GM21390 (cell line): ENCODE measurements at regions not wholly inside any gene's neighbourhood (a gene's known extent, or its start where the extent isn't known, plus 50 kb on each side); places are given as distances from the start of the nearest gene placed in this dataset.

Experiments used
- ATAC-seq: cut with Tn5 transposase; IDR thresholded peaks from one replicate; pipeline ENCODE4 v1.9.1; 2021; ENCODE audit not compliant: unreplicated experiment

DNA sequence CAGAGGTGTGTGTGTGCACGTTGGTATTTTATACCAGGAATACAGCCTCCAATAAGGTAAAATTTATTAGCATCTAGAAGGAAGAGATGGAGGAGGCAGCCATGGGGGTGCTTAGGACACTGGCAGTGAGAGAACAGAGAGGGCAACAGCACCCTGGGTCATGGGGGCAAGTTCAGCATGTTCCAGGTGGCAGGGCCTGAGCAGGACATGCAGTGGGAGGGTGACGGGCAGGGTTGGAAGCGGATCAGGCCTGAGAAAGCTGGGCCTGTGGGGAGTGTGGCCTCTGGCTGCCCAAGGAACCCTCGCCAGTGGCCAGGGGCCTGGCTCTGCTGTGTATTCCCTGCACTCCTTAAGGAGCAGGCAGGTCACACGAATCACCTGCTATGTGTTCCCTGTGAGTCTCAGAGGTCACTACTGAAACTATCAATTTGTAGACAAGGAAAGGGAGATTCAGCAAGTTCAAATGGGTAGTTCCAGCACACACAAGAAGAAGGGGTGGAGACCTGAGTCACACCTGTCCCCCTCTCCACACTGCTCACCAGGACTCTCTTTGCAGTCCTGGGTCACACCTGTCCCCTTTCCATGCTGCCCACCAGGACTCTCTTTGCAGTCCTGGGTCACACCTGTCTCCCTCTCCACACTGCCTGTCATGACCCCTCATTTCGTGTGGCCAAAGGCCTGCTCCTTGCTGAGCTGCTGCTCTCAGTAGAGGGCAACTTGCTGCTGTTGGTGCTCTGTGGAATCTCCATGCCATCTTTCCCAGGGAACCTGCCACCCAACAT, 463.9 kb upstream of the HS6ST1 start:
- ATAC-seq: no peak

DNA sequence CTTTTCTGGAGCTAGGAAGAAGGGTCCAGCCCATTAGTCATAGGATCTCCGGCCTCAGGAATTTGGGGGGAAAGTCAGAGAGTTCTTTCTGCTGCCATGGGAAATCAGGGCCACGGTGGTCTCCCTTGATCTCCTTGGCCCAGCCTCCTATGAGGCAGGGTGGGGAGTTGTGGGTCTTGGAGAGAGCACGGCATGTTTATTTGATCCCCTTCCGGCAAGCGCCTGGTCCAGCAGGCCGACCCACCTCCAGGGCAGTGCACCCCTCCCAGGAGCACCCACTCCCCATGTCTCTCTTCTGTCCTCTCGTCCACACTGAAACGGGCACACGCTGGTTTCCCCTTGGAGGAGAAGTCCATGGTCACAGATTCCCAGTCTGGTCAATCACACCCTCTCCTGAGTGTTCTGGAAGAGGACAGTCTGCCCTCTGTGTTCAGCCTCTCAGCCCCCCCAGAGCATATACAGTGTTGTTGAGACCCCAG, 464.6 kb upstream of the HS6ST1 start:
- ATAC-seq: no peak

DNA sequence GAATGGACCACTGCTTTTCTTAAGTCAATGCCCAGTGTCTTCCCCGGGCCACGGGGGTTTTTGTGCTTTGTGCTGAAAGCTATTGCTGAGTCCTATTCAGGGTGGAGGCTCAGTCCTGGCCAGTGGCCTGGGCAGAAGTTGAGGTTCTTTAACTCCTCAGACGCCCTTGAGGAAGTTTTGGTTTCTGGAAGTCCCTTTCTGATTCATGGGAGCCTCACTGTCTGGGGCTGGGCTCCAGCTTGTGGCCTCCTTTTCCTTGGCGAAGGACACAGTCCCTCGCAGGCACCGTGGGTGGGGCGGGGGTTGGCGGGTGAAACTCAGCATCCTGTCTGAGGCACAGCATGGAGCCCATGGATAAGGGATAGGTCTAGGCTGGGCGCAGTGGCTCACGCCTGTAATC, 465.2 kb upstream of the HS6ST1 start:
- no peak for ATAC-seq

DNA sequence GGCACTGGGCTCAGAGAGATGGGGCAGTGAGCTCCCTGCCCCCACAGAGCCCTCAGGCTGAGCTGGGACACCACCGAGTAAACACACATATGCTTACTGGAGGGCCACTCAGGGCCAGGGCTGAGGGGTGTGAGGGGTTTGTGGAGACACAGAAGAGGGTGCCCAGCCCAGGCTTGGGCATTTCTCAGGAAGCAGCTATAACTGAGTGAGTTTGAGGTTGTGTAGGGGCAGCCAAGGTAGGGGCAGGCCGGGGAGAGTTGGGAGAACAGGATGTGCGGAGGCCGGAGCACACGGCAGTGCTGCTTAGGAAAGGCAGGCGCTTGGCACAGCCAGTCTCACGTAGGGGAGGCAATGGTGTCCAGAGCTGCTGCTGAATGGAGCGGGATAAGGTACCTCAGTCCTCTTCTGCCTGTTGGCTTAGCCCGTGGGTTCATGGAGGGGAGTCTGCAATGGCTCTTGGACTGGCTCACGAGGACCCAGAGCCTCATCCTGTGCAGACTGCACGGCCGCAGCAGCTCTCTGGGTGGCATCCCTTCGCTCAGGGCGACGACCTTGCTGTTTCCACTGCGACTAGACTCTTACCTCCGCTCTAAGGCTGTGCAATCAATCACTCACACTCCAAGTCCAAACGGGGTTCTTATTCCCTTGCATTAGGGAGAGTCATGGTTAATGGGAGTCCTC, 466.1 kb upstream of the HS6ST1 start:
- ATAC-seq: no peak

DNA sequence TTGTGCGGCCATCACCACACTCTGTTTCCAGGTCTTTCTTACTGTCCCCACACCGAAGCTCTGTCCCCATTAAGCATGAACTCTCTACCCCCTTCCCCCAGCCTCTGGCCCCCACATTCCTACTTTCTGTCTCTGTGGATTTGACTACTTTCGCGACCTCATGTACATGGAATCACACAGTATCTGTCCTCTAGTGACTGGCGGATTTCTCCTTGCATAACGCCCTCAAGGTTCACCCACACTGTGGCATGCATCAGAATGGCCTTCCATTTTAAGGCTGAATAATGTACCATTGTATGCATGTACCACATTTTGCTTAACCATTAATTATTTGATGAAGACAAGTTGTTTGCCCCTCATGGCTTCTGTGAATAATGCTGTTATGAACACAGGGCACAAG, 467.6 kb upstream of the HS6ST1 start:
- no peak for ATAC-seq

DNA sequence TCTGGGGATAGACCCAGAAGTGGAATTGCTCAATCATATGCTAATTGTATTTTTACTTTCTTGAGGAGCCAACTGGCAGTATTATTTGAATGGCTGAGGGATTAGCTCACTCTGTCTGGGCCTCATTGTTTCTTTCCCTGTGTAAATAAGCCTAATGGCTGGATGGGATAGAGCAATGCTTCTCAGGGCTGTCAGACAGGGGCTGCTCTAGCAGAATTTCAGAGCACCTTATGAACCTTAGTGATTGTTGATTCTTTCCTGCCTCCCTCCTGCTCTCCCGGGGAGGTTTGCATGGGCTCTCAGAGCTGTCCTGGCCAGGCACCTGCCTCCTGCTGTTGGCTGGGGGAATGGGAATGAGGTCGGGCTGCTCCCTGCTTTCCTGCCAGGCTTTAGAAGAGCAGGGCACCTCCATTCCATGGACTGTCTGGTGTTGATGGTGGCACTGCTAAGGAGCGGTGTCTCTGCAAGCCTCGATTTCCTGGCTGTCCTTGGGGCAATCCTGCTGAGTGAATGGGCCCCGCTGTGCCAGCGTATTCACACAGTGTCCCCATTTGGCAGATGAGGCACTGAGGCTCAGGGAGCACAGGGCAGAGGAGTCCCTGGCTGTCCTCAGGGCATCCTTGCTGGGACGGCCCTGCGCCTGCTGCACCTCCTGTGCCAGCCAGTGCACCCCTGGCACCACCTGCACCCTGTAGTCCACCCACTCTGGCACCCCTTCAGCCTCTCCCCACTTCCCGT, 468.2 kb upstream of the HS6ST1 start:
- ATAC-seq: no peak

DNA sequence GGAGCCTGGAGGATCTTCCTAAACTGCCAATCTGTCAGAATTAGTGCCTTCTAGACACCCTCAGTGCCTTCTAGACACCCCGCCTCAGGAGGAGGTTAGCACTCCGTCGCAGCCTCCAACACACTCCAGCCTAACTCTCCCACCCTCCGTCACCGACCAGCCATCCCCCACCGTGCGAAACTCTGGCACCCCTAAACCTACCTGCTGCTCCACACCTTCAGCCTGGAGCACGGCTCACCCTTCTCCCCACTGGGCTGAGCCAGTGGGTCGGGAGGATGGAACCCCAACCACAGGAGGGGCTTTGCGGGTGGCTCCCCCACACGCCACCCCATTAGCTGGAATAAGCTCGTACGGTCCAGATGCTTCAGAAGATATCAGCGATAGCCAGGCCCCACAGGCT, 468.9 kb upstream of the HS6ST1 start:
- no peak for ATAC-seq

DNA sequence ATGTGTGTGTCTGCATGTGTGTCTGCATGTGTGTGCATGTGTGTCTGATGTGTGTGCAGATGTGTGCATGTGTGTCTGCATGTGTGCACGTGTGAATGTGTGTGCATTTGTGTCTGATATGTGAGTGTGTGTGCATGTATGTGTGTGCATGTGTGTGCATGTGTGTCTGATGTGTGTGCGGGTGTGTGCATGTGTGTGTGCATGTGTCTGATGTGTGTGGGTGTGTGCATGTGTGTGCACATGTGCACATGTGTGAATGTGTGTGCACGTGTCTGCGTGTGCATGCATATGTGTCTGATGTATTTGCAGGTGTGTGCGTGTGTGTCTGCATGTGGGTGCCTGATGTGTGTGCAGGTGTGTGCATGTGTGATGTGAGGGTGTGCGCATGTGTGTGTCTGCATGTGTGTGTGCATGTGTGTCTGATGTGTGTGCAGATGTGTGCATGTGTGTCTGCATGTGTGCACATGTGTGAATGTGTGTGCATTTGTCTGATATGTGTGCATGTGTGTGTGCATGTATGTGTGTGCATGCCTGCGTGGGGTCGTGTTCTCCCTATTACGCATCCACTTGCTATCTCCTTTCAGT, 470.1 kb upstream of the HS6ST1 start:
- no peak for ATAC-seq

DNA sequence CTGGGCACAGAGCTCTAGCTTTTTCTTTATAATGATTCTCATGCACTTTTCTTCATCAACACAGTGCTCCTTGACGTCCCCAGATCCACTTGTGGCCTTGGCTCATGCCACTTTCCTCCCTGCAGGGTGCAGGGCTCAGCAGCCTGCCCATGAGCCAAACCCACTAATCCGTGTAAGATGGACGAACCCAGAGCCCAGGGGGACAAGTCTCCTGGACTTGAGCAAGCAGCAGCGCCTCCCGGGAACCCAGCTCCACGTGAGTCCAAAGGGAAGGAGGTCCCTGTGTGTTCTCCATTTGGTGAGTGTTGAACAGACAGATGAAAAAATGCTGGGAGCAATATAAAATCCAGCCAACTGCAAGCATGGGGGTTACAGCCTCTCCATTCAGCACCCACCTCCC, 470.6 kb upstream of the HS6ST1 start:
- ATAC-seq: no peak

DNA sequence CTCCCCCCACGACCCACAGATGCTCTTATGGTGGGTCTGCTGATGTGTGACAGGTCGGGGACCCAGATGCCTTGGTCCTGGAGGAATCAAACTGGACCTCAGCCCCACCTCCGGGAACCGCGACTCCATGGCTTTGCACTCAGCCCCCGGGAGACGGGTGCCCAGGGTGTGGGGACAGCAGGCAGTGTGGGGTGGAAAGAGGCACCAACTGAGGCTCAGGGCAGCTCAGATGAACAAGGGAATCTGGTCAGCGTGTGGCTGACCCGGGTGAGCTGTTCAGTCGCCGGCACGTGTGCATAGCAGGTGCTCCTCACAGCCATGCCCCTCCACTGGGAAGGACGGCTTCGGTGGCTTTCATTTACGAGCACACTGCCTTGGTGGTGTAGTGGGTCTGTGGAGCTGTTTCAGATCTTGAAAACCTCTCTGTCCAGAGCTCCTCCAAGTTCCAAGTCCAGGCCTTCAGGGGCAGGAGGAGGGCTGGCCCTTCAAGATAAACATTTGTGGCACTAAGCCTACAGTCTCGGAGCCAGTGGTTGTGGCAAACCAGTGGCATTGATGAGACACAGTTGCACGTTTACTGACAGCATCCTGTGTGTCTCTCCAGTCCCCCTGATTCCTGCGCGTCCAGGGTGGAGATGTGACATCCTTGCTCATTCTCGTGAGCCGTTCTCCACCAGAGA, 471.2 kb upstream of the HS6ST1 start:
- no peak for ATAC-seq

DNA sequence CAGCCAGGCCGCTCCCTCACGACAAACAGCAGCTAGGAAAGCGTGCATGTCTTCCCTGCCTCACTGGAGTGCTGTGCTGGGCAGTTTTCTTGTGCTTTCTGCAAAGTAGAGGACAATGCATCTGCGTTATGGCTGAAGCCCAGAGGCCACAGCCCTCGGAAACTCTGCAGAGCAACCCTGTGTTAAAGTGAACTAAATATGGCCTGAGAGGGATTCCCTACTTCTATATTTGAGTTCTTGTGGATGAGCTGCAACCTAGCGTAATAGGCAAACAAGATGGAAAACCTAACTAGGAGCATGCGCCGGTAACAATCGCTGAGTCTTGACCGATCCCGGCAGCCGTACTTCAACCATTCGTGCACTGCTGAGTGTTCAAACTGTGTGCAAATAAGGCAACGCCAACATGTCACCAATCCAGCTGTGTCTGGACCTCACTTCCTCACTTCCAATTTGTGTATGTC, 471.9 kb upstream of the HS6ST1 start:
- ATAC-seq: no peak

DNA sequence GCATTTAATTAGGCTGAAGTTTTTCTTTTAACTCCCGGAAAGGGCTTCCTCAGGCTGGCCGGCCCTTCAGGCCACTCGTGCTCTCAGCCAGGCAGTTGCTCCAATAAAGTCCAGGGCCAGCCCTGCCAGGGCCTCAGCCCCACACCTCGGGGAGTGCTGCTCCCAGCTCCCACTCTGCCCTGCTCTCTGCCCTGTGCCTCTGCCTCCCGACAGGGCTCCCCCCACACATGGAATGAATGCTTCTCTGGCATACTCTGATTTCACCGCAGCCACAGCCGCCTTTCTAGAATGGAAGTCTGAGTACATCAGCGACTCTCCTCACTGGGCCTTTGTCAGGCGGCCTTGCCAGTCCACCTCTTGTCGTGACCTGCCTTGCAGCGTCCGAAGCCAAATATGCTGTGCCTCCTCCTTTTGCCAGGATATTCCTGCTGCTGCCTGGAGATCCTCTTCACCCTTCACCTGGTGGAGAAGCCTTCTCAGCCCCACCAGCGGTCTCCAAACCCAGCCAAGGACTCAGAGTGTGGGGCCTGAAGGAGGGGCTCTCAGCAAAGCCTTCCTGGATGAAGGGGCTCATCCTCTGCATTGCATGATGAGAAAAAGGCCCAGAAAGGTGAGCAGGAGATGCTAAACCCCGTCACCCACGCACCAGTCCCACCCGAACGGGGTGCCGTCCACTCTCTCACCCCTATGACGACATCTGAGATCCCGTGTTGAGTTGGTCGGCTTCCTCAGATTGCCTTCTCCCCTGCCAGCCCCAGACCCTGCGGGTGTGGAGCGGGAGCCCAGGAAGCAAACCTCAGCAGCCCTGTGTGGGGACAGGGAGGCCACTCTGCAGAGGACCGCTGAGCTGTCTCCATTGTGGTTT, 472.7 kb upstream of the HS6ST1 start:
- ATAC-seq: no peak

DNA sequence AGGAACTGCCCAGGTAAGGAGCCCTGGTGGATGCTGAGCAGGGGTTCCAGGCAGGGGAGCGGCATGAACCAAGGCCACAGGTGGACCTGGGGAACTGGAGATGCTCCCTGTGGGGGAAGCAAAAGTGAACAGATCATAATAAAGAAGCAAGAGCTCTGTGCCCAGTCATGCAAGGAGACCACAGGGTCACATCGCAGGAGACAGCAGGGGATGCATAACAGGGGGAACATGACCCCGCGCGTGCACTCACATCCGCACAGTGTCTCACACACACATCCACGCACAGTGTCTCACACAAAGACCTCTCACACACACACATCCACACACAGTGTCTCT, 473.3 kb upstream of the HS6ST1 start:
- no peak for ATAC-seq

DNA sequence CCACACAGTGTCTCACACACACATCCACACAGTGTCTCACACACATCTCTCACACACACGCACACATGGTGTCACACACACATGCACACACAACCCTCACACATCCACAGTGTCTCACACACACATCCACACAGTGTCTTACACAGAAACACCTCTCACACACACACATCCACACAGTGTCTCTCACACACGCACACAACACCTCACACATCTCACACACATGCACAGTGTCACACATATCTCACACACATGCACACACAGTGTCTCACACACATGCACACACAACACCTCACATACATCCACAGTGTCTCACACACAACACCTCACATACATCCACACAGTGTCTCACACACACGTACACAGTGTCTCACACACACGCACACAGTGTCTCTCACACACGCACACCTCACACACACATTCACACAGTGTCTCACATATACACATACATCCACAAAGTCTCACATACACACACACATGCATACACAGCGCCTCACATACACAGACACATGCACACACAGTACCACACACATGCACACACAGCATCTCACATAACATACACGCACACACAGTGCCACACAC, 473.9 kb upstream of the HS6ST1 start:
- no peak for ATAC-seq

DNA sequence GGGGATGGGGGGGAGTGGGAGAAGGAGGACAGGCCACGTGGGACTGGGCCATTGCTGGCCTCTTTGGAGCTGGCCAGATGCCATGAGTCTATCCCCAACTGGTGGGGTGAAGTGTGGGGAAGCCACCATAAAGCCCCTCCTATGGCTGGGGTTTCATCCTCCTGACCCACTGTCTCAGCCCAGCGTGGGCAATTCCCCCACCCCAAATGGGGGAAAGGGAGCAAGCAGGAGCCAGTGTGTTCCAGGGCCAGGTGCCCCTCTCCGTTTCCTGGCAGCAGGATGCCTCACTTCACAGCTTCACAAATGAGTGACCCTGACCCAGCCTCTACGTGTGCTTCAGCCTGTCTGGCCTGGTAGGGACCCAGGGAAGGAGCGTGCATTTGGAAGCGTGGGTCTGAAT, 474.7 kb upstream of the HS6ST1 start:
- no peak for ATAC-seq

DNA sequence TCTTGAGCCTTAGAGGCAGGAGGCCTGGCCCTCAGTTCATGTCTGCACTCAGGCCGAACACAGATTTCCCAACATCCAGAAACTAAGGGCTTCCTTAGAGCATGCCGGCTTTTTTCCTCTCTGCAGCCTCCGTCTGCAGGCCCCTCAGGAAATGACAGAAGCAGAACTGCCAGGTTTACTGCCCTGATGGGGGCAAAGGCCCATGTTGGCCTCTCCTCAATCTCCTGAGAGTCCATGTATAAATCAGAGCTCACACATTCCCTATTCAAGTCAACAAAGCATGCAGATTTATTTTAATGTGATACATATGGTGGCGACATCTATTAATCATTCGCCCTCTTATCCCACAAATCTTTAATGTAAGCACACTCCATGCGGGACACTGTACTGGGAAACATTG, 475.6 kb upstream of the HS6ST1 start:
- ATAC-seq: no peak

DNA sequence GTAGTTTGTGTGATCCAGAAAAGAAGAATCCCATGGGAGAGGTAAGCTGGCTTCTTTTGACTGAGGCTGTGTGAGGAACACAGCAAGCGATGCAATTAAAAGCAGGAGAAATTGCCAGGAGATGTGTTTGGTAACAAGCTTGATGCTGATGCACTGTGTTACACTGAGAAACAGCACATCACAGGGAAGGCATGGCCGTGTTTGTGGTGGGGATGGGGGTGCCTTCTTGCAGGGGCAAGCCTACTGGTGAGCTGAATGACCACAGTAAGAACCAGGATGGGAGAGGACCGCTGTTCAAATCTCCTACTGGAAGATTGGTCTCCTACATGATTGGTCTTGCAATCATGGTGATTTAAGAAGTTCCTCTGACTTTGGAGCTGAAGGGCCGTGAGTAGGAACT, 477.7 kb upstream of the HS6ST1 start:
- no peak for ATAC-seq

DNA sequence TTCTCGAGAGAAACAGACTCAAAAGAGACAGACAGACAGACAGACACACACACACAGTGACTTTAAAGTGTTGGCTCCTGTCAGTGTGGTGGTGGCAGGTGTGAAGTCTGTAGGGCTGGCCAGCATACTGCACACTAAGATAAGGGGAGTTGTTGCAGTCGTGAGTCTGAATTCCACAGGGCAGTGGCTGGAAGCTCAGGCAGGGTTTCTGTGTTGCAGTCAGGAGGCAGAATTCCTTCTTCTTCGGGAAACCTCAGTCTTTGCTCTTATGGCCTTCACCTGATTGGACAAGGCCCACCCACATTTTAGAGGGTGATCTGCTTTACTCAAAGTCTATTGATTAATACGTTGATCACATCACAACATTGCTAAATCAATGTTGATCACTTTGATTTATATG, 478.4 kb upstream of the HS6ST1 start:
- ATAC-seq: no peak

DNA sequence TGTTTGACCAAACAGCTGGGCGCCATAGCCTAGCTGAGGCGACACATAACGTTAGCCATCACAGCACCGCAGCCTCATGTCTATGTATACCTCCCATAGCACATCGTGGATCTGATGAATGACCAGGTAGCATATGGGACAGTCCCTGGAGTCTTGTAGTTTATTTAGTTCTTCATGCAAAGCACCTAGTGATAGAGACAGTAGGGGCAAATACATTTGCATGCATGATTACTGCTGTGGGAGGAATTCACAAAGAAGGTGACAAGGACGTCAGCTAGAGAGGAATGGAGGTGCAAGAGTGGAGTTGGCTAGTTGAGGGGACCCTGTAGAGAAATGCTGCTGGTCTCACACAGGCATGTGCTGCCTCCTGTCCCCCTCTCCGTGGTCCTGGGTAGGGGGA, 478.9 kb upstream of the HS6ST1 start:
- peak; percentile 30 for ATAC-seq

DNA sequence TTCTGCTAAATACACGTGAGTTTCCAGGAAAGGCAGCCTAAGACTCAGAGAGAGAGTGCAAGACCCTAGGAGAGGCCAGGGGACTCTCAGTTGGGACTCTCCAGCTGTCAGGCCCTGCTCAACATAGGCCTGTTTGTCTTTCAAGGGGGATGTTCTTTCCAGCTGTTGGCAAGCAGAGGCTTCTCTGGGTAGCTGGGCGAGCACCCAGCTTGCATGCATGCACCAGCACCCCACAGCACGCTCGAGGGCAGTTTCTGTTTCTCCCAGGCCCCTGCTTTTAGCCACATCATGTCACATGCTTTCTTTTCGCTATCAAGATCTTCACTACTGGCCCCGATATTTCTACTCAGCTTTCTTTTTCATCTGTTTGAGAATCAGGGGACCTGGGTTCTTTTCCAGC, 479.3 kb upstream of the HS6ST1 start:
- peak; percentile 90 for ATAC-seq
